Inflammatory macrophage treated with lipopolysaccharide for 1 hour (primary cell): ENCODE measurements at regions not wholly inside any gene's neighbourhood (a gene's known extent, or its start where the extent isn't known, plus 50 kb on each side); places are given as distances from the start of the nearest gene placed in this dataset.

Experiments
- DNase-seq, 2 donors: peaks; one replicate each; pipeline ENCODE4 v3.0.0-alpha.2; 2020 to 2022

DNA sequence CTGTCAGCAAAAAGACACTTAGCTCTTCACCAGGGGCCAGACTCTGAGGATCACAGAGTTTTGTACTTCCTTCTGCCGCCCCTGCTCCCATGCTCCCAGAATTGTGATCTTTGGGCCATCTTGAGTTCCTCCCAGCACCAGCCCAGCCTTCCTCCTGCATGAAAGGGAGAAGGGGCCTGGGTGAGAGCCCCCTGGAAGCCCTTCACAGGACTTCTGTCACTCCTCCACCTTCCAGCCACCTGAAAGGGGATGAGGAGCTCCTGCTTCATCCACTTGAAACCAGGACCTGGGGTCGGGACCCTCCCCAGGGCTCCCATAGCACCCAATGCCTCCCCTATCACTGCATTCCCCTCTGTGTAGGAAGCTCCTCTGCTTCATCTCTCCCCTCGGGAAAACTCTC lies 174.2 kb downstream of the BUD13 start:
- DNase-seq: no peak

DNA sequence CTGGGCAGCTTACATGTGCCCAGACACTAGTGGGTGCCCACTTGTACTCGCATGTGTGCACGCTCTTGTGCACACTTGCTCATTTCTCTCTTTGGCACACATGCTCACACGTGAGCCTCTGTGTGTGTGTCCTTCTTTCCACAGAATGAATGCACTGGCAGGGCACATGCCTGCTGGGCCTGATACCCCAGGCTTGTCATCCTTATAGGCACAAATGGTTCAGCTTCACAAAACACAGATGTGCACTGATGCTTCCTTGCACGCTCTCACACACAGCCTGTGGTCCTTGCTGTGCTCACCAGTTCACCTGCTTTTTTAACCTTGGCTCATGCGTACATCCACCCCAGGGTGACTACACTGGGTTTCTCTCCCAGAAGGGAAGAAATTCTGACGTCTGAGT lies 174.8 kb downstream of the BUD13 start:
- DNase-seq: no peak

DNA sequence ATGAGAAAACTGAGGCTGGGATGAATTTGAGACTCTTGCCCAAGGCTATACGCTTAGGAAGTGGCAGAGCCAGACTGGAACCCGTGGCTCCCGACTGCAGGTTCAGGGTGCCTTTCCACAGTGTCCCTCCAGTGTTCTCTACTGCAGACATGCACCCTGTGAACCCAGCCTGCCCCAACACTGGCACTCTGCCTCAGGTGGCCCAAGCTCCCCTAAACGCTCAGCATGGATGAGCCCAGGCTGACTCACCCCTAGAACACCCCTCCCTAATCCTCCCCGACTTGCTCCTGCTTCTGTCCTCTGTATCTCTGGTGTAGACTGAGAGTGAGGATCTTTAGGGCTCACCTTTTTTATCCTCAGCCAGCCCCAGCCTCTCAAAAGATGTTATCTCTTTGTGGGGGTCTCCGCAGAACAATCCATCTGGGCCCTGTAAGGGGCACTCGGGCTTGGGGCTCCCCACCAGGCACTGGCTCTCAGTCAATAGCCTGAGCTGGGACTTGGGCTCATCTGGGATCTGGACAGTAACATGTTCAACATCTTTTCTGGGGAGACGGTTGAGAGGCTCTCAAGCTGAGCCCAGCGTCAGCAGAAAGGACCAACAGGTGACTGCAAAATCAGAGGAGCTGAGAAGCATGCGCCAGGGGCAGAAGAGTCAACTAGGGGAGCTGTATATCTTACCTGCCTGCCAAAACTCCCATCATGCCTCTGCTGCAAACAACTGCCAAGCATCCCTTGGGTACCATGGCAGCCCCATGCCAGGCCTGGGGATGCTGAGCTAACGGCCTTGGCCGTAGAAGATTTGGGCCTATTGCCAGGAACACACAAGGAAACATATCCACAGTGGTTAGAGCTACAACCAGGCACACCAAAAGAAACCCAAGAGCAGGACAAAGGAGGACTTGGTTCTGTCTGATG lies 176.2 kb downstream of the BUD13 start:
- no peak for DNase-seq

DNA sequence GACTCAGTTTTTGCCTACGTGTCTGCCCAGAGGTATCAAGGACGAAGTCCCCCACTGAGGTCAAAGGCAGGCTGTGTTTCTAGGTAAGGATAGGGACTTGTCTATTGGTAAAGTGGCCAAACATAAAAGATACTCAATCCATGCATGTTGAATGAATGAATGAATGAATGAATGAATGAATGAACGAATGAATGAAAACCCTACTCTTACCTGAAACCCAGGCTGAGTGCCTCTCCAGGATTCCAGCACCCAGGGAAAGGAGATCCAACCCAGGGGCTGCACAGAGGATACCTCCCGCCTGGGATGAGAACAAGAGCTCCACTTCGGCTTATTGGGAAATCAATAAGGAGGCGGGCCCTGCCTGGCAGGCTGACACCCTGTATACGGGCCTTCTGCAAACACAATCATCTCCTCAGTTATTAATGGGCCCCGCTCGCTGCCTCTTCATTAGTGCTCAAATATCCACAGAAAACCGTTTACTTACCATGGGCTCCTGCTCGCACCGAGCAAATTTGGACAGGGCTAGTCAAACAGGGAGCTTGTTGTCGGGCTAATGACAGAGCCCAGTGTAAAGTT lies 177.4 kb downstream of the BUD13 start:
- DNase-seq: no peak

DNA sequence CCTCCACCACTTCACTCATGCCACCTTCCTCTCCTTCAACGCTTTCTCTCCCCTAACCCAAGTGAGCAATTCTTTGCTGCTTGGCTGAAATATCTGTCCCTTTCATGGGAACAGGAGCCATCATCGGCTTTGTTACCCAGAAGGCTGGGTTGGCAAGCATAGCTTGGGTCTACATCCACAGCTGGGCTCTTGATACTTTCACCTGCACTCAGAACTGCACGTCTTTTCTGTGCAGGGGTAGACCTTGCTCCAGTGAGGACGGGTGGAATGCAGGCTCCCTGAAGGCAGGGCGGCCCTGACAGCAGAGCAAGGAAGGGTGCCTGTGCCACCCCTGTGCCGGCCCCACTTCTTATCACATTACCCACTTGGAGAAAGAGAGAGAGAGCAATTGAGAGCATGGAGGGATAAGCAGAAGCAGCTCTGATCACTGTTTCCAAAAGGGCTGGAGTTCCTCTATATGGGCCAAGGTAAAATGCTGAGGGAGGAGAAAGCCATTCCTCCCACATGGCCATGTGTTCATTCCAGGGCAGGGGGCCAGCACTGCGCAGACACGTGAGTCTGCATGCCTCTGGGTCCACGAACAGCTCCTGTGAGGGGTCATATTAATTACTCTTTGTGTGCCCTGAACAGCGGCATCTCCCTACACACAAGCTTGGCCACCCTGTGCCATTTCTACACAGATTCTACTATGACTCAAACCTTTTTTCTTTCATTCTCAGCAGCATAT lies 181.8 kb downstream of the BUD13 start:
- DNase-seq: no peak

DNA sequence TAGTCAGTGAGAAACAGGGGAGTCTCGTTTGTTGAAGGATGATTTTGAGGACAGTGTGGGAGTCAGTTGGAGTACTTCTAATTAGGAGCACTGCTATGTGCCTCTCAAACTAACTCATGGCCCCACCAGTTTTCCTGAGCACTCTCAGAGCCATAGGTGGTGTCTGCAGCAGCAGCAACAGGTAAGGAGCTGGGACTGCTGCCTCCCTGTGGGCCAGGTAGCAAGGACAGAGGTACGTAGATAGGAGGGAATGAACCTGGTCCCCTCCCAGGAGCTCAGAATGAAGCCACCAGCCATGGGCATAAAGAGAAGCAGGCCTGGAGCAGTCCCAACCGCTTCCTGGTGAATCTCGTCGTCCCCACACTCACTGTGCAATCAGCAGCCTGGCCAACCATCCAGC lies 183.4 kb downstream of the BUD13 start:
- DNase-seq: no peak

DNA sequence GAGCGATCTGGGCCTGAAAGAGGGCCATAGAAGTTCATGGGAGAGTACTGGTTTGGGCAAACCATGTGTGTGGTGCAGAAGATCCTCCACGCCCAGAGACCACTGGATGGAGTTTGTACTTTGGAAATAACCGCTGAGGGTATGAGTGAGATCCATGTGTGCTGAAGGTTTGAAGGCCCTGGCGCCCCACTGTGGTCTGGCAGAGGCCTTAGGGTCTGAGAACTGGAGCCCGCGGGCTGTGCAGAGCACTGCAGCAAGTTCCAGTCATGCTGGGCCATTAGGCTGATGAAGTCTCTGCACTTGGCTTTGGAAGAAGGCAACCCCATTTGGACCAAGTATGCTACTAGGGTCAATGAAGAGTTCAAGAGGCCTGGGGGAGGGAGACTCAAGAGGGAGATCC lies 186.4 kb downstream of the BUD13 start:
- no peak for DNase-seq

DNA sequence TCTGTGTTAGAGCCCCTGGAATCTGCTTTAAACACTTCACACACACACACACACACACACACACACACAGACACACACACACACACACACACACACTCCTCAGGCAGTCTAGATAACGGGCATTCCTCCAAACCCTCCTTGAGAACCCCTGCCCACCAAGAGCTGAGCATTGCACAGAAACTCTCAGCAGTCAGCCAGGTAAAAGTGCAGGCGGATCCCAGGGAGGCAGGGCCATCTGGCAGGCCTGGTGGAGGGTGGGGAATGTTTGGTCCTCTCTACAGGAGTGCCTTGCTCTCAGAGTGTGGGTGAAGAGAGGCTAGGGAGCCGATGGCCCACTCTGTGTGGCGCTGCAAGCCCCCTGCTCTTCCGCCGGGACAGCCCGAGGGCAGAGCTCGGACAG lies 190.2 kb downstream of the BUD13 start:
- no peak for DNase-seq

DNA sequence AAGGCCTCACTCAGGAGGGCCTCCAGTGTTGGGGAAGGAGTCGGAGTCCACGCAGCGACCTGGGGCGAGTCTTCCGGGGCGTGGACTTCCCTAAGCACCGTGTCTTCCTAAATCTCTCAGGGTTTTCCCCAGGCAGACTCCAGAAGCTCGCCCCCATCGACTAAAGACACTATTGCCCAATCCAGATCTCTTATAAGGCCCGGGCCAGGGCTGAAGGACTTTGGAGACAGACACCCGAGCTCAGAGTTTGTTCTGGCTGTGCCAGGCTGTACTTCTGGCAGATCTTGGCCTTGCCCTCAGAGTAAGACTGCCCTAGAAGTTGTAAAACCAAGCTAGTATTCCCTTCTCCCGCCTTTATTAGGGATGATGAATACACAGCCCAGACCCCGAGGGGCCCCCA lies 191.4 kb downstream of the BUD13 start:
- DNase-seq: no peak

DNA sequence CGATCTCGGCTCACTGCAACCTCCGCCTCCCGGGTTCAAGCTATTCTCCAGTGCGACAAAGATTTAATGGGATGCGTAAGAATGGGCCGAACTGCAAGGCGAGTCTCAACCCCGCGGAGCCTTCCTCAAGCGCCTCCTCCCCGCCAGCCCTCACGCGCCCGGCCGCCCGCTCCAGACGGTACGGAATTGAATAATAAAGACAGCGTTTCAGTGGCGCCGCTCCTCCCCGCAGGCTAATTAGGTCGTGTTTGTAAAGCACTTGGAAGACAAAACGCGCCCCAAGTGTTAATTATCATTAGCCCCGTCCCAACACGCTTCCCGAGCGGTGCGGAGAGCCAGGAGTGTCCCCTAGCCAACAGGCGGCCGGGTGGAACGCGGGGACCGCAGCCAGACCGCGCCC lies 192.0 kb downstream of the BUD13 start:
- no peak for DNase-seq

DNA sequence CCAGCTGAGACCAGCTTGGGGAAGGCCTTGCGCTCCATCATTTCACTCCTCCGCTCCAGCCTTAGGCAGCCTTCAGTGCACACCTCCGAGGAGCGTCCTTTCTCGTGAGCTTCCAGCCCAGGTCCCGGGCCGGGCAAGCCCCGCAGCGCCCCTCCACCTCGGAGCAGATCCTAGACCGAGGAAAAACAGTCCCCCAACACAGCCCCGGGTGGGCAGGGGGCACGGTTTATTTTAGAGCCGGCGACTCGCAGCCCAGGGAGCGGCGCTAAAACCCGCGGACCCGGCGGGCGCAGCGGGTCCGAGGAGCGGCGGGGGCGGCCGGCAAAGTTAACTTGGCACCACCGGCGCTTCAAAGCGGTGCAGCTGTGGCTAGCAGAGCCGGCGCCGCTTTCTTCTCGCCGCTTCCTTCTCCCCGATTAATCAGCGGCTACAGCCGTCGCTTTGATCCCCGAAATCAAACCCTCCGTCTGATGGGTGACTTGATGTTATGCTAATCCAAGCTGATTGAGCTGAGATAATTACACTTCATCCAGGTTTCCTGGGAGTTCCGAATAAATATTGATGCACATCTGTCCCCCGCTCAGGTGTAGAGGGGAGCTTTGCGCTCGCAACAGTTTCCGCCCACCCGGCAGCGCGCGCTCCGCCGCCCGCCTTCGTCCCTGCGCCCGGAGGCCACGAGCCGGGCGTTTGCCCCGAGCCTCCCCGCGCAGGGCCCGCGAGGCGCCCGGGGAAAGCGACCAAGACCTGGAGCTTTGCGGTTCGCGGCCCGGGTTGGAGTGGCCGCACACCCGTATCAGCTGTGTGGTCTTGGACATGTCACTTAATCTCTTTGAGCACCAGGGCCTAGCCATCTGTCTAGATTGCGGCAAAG lies 192.7 kb downstream of the BUD13 start:
- DNase-seq: no peak

DNA sequence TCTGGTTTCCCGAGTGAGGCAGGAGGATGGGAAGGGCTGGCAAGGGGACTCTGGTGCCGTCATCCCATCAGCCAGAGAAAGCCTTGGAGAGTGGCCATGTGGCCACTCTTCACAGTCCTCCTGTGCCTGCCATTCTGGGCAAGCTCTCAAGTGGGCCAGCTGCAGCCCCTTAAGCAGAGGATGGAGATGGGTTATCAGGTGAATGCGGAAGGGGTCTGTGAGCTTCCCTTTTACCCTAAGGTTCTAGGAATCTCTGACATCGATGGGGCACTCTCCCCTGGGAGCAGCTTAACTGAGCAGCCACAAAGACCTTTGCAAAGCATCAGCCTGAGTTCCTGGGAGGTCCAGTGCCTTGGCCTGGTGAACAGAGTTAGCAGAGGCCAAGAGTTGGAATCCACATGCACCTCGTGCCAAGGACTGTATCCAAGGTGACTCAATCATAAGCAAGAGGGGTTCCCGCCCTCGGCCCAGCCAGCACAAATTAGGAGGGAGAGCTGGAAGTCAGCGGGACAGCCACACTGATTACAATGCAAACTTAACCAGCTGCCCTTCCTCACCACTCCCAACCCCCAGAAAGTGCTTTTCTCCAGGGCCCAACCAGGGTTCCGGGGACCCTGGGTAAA lies 193.6 kb downstream of the BUD13 start:
- DNase-seq: no peak

DNA sequence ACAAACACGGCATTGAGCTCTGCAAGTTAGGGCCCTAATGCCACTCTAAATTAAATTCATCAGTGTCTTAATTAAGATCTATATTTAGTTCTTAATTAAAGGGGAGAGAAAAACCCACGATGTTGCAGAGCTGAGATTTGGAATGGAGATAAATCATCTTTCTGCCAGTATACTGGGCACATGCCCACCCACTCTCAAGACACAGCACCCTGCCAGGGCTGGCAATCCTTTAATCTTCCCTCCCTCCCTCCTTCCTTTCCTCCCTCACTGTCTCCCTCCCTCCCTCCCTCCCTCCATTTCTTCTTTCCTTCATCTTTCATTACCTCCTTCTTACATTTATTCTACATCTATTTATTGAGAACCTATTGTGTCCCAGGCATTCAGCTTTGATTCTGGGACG lies 194.8 kb downstream of the BUD13 start:
- no peak for DNase-seq

DNA sequence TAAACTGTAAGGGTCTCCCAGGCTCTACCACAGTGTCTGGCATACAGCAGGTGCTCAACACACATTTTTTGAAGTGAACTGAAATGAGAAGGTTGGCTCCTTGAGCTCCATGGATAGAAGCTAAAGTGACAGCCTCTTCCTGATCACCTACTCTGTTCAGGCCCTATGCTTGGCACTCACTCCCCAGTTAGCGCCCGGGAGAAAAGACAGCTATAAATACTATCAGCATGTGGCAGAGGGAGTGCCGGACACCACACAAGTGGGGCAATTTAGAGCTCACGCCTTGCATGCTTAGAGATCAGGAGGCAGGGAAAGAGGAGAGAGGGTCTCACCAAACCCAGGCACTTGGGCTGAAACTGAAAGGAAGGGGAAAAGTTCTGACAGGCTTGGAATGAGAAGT lies 195.5 kb downstream of the BUD13 start:
- no peak for DNase-seq

DNA sequence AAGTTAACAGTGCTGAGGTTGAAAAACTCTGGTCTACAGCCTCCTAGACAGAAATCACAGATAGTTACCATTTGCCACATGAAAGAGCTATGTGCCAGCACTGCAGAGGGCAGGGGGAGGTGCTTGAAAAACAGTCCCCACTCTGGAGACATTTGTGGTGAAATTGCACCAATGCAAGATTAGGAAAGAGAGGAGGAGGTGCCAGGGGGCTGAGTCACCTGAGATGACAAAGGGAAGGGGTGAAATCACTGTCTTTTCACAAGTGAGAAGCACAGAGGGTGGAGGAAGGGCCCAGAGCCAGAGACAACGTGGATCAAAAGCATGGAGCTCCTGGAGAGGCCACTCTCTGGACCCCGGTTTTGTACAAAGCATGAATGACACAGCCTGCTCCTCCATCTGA lies 196.3 kb downstream of the BUD13 start:
- peak in 1 of 2 donors; percentile 1 for DNase-seq

DNA sequence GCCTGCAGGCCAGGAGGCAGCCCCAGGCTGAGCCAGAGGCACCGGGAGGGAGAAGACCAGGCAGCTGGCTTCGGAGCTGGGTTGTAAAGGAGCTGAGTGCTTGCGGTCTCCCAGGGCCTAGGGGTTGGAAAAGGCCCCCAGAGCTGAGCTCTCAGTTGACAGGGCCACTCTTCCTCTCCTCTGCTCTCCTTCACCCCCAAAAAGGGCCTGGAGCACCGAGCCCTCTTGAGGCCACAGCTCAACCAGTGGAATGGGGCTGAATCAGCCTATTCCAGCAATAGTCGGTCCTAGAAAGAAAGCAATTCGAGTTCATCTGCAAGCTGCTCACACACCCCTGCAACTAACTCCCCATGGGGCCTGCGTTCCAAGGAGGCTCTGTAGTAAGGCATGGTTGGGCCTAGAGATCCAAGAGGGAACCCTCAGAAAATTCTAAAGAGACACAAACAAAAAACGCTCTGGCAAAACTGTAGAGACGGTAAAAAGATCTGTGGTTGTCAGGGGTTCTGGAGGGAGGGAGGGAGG lies 205.0 kb downstream of the BUD13 start:
- no peak for DNase-seq

DNA sequence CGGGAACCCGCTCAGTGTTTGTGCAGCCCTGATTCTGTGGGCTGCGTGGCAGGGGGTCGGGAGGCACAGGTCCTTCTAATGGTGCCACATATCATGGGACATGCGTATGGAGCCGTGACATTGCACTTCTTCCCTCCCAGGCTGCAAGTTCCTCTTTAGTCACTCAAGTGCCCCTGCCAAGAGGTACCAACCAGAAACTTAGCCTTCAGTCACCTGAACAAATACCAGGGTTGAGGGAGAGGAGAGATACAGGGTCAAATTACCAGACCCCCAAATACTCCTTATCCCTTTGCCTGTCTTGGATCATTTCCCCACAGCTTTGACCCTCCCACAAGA lies 209.1 kb downstream of the BUD13 start:
- no peak for DNase-seq

DNA sequence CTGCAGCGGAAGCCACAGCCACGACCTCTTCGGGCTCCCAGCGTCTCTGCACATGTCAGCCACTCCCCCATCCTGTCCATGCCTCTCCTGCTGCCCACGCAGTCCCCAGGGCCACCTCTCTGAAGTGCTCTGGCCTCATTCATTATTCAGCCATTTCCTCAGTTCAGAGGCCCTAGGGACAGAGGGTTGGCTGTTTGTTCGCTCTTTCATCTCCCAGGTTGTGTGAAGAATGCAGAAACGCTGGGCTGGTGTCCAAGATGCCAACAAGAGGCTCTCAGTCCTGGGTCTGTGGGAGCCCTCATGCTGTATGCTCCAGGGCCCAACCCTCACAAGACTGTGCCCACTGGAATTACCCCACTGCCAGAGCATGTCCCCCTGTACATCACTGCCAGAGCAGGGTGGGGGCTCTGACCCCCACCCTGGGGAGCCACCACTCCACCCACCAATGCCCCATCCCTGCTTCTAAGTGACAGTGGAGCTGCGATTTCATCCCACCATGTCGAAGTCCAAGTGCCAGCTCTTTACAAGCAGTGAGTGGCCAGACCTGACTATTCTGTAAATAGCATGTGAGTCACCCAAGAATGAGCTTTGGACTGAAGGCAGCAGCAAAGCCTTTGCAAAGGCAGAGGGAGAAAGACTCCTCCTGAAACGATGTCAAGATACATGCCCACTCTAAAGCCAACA lies 209.6 kb downstream of the BUD13 start:
- DNase-seq: no peak

DNA sequence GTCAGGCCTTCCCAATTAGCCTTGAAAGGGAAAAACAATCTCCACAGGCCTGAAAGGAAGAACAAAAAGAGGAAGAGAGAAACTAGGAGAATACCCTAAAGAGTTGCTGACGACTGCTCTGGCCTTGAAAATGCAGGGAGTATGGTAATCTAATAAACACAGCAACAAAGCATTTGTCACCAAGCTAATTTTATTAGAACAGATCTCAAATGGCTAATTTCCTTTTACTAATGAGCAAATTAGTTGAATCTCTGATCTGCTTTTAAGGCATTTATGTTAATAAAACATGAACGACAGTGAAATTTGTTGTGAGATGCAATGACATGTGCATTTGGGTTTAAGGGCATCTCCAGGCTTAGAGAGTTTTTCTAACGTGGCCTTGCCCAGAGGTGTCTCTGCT lies 212.2 kb downstream of the BUD13 start:
- DNase-seq: no peak

DNA sequence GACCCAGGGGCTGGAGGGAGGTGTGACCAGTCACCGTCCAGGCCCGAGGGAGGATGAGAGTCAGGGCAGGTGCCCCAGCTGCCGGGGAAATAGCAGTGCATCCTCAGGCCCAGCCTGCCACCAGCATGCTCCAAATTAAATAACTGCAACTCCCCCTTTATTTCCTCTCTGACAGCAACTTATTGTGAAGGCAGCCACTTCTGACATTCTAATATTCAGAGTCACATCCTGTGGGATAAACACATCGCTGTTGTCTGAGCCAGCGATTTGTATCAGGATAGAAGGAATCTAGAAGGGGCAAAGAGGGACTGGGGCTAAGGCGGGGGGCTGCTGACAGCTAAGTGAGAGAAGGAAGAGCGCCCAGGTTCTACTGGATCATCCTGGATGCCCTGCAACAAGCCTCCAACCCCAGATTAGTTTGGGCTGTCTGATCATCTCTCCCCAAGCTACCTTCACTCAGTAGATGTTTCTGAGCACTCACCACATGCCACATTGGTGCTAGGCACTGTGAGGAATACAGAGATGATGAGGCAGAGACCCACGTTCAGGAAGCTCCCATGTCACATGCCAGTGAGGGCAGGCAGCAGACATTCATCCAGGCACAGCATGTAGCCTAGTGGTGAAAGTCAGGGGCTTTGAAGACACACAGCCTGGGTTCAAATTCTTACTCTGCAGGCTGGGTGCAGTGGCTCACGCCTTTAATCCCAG lies 214.1 kb downstream of the BUD13 start:
- no peak for DNase-seq

DNA sequence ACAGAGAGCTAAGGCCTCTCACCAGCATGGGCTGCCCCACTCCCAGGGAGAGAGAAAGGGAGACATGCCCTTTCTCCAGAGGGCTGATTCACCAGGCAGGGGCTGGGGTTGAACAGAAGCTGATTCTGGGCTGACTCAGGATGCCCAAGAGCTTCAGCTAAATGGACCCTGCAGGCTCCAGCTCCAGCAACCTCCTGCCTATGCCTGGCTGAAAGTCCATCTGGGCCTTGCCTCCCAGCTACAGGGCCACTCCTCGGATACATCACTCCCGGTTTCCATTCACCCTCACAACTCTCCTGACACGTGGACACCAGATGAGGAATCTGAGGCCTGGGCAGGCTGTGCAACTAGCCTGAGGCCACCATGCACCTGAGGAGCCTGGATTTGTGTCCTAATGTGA lies 215.5 kb downstream of the BUD13 start:
- no peak for DNase-seq
